Lower lobe of right lung (tissue), 2 donors: ENCODE measurements at regions not wholly inside any gene's neighbourhood (a gene's known extent, or its start where the extent isn't known, plus 50 kb on each side); places are given as distances from the start of the nearest gene placed in this dataset.

Source experiments
- ATAC-seq, 2 donors: fragments of 200-7000 bp; cut with Tn5 transposase; one replicate each; pipeline ENCODE4 v1.9.1; 2020 to 2022; ENCODE audit warnings: mild to moderate bottlenecking in 2 of 2, moderate library complexity in 2 of 2
- DNase-seq: peaks from one replicate; pipeline ENCODE4 v3.0.0-alpha.2; 2020
- H3K27ac ChIP-seq: fragments of 200-600 bp; one replicate; pipeline ENCODE4 v1.8.0; 2022
- H3K27me3 ChIP-seq: fragments of 200-600 bp; one replicate; pipeline ENCODE4 v1.8.0; 2022; ENCODE audit warnings: low read depth
- H3K36me3 ChIP-seq: fragments of 200-600 bp; one replicate; pipeline ENCODE4 v1.8.0; 2022; ENCODE audit warnings: mild to moderate bottlenecking
- H3K4me1 ChIP-seq: fragments of 200-600 bp; one replicate; pipeline ENCODE4 v1.8.0; 2022
- H3K4me3 ChIP-seq: fragments of 200-600 bp; one replicate; pipeline ENCODE4 v1.8.0; 2022; ENCODE audit warnings: mild to moderate bottlenecking
- H3K9me3 ChIP-seq: fragments of 200-600 bp; one replicate; pipeline ENCODE4 v1.8.0; 2022
- intact Hi-C: fragments of 100-400 bp; cut with DNase I; formaldehyde crosslinking; loops from one replicate; pipeline ENCODE4 v1.11.0; 2022
- TF ChIP-seq, protein P1 (sequence below): fragments of 200-600 bp; IDR thresholded peaks from one replicate; pipeline ENCODE4 v1.8.0; 2022; ENCODE audit warnings: antibody characterized with exemption, mild to moderate bottlenecking
- donor health status: DM: no; HTN: yes; CAD: no; lungs with severe emphysema.

GRCh38 chr10:130606001-130606405 lies 469.8 kb downstream of the GLRX3 start:
- no peak for DNase-seq
- peaks cover 11% of the 10 kb centered on the region for H3K27me3 ChIP-seq
- no peak for ATAC-seq
- H3K9me3 ChIP-seq, result no peaks in the 10 kb centered on the region
- H3K36me3 ChIP-seq, result no peaks in the 10 kb centered on the region
- H3K4me3 ChIP-seq, result no peak overlapping the region
- no peaks in the 10 kb centered on the region for H3K4me1 ChIP-seq
- intact Hi-C loops, result no loop called here
- TF ChIP-seq, protein P1, sequence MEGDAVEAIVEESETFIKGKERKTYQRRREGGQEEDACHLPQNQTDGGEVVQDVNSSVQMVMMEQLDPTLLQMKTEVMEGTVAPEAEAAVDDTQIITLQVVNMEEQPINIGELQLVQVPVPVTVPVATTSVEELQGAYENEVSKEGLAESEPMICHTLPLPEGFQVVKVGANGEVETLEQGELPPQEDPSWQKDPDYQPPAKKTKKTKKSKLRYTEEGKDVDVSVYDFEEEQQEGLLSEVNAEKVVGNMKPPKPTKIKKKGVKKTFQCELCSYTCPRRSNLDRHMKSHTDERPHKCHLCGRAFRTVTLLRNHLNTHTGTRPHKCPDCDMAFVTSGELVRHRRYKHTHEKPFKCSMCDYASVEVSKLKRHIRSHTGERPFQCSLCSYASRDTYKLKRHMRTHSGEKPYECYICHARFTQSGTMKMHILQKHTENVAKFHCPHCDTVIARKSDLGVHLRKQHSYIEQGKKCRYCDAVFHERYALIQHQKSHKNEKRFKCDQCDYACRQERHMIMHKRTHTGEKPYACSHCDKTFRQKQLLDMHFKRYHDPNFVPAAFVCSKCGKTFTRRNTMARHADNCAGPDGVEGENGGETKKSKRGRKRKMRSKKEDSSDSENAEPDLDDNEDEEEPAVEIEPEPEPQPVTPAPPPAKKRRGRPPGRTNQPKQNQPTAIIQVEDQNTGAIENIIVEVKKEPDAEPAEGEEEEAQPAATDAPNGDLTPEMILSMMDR, result no peak
- H3K27ac ChIP-seq, result no peak overlapping the region

- H3K27me3 ChIP-seq, result peaks cover 11% of the 10 kb centered on the region
- TF ChIP-seq, protein P1, result no peak
- H3K4me3 ChIP-seq, result no peak overlapping the region
- DNase-seq (no peak), ATAC-seq (no peak)
- H3K27ac ChIP-seq, result no peak overlapping the region
- H3K9me3 ChIP-seq, result no peaks in the 10 kb centered on the region
- intact Hi-C loops, result no loop called here
- H3K4me1 ChIP-seq, result no peaks in the 10 kb centered on the region
- no peaks in the 10 kb centered on the region for H3K36me3 ChIP-seq
Measured at GRCh38 chr10:130607366-130607765, 471.2 kb downstream of the GLRX3 start.

- Histone ChIP-seq H3K27ac (no peak overlapping the region), H3K36me3 (no peaks in the 10 kb centered on the region), H3K9me3 (no peaks in the 10 kb centered on the region), H3K4me1 (no peaks in the 10 kb centered on the region), H3K4me3 (no peak overlapping the region), H3K27me3 (peaks cover 11% of the 10 kb centered on the region)
- intact Hi-C loops, result no loop called here
- ATAC-seq (no peak), DNase-seq (no peak)
- TF ChIP-seq, protein P1, result no peak
Measured at GRCh38 chr10:130611239-130611638, 475.0 kb downstream of the GLRX3 start.

DNA sequence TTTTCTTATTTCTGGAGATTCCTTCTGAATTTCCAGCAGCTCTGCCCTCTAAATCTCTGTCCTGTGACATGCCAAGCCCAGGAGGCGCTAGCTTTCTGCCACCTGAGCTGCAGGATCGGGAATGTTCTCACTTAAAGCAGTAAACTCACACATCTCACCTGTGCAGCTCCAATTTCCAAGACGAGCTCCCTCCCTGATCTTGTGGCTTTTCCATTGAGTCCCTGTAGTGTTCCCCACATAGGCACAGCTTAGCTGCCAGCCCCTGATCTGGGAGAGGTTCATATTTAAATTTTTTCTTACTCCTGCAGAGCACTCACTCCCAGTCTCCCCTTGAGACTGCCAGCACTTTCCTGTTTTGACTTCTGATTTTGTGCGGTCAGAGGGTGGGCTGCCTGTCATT lies 479.3 kb downstream of the GLRX3 start:
- TF ChIP-seq, protein P1, result no peak
- ATAC-seq (no peak), DNase-seq (no peak)
- Histone ChIP-seq H3K4me1 (no peaks in the 10 kb centered on the region), H3K27me3 (no peaks in the 10 kb centered on the region), H3K27ac (no peak overlapping the region), H3K36me3 (no peaks in the 10 kb centered on the region), H3K4me3 (no peak overlapping the region), H3K9me3 (no peaks in the 10 kb centered on the region)
- intact Hi-C loops, result no loop called here

GRCh38 chr10:130617985-130618384 lies 481.8 kb downstream of the GLRX3 start:
- intact Hi-C loops, result no loop called here
- no peaks in the 10 kb centered on the region for H3K4me1 ChIP-seq
- no peak overlapping the region for H3K27ac ChIP-seq
- DNase-seq (no peak), ATAC-seq (no peak)
- H3K9me3 ChIP-seq, result no peaks in the 10 kb centered on the region
- H3K27me3 ChIP-seq, result peaks cover 8% of the 10 kb centered on the region
- no peak overlapping the region for H3K4me3 ChIP-seq
- TF ChIP-seq, protein P1, result no peak
- H3K36me3 ChIP-seq, result no peaks in the 10 kb centered on the region

GRCh38 chr10:130618647-130619046 lies 482.5 kb downstream of the GLRX3 start:
- no peak overlapping the region for H3K27ac ChIP-seq
- DNase-seq (no peak), ATAC-seq (no peak)
- no peaks in the 10 kb centered on the region for H3K4me1 ChIP-seq
- TF ChIP-seq, protein P1, result no peak
- H3K36me3 ChIP-seq, result no peaks in the 10 kb centered on the region
- H3K4me3 ChIP-seq, result no peak overlapping the region
- no peaks in the 10 kb centered on the region for H3K9me3 ChIP-seq
- peaks cover 9% of the 10 kb centered on the region for H3K27me3 ChIP-seq
- intact Hi-C loops, result no loop called here
